GM21717 (cell line): ENCODE measurements at regions not wholly inside any gene's neighbourhood (a gene's known extent, or its start where the extent isn't known, plus 50 kb on each side); places are given as distances from the start of the nearest gene placed in this dataset.

Experiments used
- ATAC-seq: cut with Tn5 transposase; IDR thresholded peaks from one replicate; pipeline ENCODE4 v1.9.1; 2021; ENCODE audit warnings: mild to moderate bottlenecking, moderate library complexity; ENCODE audit not compliant: unreplicated experiment

DNA sequence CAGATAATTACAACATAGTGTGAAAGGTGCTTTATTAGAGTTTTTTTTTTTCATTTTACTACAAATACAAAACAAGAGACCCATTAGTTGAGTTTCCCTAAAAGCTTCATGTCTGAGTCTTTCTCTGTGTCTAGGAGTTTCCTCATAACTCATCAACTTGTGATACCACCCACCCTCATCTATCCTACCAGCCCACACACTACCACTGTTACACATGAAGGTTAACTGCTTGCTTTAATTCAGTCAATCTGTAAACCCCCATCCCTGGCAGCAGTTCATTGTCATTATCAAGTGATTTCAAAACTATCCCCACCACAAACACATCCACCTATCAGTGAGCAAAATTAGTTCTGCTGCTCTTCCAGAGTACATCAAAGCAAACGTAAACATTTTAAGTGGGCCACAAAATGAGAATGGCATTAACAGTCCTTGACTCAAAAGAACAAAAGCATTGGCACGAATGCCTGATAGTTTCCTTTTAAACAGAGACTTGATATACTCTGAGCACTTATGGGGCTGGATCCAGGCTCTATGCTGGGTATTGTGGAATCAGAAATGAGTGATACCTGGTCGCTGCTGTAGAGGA is 331.6 kb upstream of the FAM241A start:
- ATAC-seq: no peak

DNA sequence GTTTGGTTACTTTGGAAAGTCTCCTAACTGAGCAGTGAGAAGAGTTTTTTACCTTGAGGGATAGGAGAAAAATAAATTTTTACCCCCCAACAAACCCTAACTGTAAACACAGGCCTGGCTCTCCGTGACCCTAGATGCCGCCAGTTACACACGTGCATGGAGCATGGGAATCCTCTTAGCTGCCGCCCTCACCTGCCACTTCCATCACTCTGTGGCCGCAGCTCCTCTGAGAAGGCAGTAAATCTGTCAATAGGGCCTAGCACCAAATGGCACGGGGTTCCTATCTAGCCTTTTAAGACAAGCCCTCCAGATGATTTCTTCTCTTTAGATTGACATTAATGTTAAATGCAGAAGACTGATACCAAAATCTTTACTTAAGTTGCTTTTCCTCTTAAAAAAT is 330.3 kb upstream of the FAM241A start:
- no peak for ATAC-seq

DNA sequence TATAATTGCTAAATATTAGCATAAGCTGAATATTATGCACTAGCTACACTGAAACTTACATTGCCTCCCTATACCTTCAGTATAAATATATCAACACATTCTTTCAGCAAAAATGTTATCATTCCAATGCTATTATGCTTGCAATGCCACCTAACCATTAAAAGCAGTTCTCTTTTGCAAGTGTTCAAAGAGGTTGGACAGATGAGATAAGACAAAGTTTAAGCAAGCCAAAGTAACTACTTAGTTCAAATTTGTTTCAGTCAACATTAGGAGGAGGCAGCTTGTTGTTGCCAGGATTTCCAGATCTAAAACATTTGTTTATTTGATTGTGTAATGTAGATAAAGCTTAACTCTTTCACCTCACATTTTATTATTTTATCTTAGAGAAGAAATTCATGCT is 323.9 kb upstream of the FAM241A start:
- ATAC-seq: no peak

DNA sequence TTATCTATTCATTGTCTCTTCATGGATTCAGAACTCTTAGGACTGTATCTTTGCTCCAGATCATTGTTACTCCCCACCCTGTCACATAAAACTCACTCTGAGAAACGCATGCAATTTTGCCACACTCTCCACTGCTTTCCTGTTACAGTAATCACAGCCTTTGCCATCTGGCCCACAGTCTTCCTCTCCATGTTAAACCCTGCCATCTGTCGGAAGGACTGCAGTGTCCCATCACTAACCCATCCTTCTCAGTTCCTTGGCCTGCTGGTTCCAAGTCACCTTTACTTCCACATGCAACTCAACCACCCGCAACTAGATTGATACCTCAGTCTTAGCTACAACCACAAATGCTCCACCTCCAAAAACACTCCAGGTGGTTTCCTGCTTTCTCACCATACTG is 308.7 kb upstream of the FAM241A start:
- ATAC-seq: no peak

DNA sequence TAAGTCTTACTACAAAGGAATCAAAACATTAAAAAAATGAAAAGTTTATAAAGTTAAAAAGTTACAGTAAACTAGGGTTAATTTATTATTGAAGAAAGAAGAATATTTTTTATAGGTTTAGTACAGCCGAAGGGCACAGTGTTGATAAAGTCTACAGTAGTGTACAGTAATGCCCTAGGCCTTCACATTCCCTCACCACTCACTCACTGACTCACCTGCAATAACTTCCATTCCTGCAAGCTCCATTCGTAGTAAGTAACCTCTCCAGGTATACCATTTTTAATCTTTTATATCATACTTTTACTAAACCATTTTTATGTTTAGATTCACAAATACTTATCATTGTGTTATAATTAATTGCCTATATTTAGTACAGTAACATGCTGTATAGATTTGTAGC is 307.5 kb upstream of the FAM241A start:
- ATAC-seq: no peak

DNA sequence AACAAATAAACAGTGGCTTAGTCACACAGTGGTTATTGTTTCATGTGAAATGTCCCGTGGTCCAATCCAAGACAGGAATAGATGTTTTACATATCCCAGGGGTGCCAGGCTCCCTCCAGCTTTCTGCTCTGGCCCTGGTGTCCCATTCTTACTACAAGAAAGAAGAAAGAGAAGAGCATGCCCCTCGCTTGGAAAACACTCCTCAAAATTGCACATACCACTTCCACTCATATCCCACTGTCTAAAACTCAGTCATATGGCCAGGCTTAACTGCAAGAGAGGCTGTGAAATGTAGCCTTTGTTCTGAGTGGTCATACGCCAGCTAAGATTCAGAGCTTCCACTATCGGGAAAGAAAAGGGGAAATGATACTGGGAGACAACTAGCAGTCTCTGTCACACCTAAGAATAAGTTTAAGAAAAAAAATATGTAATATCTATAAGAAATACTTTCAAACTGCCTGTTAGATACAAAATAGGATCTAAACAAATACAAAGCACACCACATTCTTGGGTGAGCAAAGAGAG is 306.8 kb upstream of the FAM241A start:
- ATAC-seq: peak; percentile 80

DNA sequence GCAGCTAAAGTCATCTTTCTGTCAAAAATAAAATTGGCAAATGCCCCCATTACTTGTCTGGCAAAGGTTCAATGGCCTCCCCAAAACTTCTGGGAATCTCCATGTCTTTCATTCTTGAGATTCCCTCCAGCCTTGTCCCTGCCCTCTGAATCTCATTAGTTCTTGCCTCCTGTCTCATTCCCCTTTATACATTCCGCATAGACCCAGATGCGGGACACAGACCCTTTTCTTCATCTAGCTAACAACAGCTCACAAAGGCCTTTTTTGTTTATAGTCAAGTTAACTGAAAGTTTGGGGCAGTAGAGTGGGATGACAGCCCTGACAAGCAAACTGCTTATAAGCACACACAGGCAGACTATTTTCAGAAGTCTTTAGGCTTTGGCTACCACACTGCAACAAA is 306.1 kb upstream of the FAM241A start:
- no peak for ATAC-seq

DNA sequence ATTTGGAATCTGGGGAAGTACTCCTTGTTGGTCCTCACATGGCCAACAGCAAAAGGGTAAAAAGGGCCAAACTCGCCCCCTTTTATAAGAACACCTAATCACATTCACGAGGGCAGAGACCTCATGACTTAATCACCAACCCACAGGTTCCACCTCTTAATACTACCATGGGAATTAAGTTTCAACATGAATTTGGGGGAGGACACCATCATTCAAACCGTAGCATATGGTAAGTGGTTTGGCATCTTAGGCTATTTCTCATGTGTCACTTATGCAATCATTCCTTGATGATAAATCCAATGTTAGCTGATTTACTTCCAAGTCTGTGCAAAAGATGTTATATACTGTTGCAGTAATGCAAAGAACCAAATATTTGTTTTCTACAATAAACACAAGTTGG is 302.9 kb upstream of the FAM241A start:
- no peak for ATAC-seq

DNA sequence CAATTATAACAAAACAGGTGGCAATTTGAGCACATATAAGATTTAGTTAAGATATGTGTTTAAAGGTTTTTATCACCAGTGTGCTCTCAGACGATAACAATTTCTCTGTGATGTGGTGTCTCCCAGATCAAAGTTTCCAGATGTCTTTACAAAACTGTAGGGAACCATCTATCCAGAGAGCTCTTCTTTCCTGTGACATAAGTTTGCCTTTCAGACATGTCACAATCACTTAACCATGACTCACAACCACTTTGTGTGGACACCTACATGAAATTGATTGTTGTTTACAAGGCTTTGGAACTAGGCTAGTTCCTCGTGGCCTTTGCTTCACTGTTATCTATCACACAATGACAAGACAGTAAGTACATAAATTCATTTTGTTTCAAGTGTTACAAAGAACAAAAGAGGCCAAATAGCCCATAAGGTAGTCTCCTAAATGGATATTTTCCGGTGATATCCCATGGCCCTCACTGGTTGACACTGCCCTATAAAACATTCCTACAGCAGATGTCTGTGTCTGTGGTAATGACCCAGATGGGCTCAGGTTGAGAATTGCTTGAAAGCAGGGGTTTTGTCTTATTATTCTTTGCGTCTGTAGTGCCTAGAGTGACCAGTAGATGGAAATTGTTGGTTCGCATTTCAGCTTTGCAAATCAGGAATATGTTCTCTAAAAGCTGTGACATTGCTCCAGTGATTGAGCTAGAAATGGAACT is 297.8 kb upstream of the FAM241A start:
- ATAC-seq: no peak

DNA sequence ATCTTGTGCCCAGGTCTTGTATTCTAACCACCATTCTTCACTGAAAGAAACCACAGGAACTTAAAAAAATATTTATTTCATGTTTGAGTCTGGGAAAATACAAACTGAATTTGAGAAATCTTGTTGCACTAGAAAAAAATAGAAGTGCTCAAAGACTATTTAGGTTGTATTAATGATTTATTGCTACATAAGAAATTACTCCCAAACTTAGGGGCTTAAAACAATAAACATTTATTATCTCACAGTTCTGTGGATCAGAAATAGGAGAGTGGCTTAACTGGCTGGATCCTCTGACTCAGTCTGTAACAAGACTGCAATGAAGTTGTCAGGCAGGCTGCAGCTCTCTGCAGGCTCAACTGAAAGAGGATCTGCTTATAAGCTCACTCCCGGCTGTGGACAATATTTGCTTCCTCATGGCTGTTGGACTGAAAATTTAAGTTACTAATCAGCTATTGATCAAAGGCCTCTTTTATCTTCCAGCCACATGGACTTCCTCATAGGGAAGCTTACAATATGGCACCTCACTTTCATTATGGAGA is 295.4 kb upstream of the FAM241A start:
- ATAC-seq: no peak

DNA sequence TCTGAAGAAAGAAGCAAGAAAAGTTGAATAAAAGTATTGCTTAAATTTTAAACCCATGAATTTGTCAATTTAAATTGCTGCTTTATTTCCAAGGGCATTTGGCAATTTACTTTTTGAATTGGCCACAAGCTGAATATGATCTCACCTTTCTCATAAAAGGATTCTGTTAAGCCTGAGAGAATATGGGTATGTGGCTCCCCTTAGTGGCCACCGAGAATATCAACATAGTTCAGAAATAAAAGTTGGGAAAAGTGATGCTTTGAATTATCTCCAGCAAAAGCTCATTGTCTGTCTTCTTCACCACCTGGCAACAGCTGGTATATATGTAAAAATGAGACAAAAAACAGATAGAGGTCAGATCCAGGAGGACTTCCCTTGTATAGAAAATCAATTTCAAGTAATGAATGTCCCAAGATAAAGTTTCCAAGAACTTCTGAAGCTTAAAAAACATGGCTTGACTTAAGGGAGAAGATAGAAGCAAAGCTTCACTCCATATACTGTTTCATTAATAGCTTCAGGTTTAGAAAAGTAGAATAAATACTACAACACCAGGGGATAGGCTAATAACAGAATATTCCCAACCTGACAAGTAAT is 290.7 kb upstream of the FAM241A start:
- no peak for ATAC-seq

DNA sequence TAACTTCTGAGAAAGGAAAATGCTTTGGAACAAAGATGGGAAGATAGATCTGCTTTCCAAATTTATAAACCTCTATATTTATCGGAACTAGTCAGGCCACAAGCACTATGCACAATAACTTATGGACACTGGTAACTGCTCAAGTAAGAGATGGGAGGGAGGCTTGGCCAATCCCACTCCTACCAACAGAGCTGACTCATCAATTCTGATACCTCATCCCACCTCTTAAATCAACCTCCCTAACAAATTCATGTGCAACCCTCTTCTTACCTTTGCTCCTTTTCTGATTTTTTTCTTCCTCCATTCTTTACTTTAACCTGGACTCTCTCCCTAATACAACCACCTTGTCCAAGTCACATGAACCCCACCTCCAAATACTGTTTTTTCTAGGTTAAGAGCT is 289.9 kb upstream of the FAM241A start:
- no peak for ATAC-seq

DNA sequence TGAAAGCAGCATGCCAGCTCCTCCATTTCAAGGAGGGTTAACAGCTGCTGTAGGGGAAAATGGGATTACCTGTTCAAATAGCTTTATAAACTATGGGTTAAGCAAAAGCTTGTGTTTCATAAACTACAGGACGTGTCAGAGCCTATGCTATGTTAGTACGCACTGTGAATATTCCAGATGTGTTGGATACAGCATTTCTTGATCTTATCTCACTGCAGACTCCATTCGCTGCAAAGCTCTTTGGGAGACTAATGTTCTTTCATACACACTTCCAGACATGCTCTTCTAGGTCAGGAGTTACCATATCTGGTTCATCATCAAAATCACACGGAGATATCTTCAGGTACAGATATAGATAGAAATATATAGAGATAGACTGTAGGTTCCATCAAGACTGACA is 281.2 kb upstream of the FAM241A start:
- no peak for ATAC-seq

DNA sequence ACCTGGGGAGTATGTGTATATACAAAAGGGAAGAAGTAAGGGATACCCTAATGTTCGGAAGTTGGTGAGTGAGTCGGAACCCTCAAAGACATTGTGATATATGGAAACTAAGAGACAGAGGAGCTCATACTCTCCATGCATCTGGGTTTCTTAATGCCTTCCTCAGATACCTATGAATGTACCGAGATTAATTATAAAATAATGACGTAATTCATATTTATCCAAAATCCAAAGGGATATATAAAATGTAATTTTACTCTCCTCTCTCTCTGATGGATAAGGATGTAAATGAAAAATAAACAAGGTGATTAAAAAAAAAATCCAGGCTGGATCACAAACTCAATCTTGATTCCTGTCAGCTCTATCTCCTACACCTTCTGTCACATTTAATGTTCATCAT is 275.9 kb upstream of the FAM241A start:
- ATAC-seq: no peak

DNA sequence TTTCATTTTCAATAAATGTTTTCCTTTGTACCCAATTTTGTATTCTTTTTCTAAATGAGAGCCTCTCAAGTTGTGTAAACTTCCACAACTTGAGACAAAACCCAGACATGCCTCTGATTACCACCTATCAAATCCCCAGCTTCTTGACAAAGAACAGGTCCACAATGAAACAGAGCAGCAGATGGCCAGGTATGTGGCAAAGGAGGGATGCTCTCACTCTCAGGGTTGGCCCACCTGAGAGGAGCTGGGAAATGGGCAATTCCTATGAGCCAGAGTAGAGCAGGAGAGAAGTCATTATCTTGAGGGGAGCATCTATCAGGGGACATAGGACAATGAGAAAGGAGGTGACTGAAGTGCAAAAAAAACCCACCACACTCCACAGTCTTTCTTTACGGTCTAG is 273.5 kb upstream of the FAM241A start:
- ATAC-seq: no peak

DNA sequence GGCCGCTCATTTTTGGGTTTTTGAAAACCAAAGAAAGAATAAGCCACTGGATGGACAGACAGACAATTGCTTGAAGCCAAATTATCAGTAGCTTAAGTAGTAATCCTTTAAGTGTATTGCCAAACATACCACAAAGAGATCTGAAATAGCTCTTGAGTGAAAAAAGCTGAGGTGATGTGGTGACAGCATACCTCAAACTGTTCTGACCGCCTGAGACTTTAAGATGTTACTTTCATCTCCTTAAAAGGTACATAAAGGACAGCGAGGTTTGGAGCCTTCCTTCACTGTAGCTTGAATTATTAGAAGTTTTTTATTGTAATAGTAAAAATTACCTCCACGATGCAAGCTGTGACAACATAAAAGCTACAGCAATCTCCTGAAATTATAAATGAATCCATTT is 271.5 kb upstream of the FAM241A start:
- ATAC-seq: no peak

DNA sequence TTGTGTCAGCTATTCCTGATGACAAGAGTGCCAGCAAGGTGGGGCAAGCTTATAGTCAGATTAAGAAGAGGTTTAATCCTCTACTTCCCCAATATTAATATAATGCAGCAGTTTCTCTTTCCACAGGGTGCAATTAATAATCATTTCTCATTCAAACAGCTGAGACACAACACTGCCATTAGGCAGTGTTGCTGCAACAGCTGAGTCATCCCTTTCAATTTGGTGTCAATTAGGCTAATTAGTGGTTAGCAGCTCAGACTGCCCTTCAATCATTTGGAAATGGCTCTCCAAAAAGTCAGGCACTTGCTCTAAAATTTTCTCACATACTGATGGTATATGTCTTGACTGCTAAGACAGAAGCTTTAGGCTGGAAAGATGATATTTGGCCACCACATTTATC is 265.7 kb upstream of the FAM241A start:
- no peak for ATAC-seq

DNA sequence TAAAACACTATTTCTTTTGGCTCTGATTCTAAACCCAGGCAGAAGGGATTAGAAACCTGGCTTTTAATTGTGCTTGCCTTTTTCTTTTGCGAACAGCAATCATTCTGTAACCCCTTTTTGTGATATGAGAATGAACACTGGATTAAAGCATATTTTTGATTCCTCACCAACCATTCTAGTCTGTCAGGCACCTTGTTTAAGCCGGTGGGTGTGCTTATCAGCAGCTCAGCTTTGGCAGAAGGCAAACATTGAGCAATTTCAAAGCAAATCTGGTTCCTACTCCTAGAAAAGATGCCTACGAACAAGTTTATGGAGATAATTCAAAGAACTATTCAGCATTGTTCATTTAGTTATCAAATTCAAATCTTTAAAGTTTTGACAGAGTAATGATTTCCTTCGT is 265.1 kb upstream of the FAM241A start:
- no peak for ATAC-seq

DNA sequence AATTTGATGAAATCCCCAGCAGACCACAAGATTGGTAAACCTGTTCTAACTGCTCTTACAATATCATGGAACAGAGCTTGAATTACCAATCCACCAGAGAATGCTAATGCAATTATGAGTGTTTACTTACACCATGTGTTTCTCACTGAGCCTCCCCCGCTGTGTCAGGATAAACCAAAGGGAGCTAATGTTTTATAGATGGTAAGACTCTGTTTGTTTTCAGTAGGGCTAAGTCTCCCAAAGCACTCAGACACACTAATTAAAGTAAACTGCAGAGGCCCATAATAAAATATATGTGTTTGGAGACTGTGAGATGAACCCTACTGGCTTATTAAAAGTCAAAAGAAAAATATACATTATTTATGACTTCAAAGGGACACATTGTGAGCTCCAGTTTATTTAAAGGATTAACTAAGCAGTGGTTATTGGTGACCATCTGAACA is 261.7 kb upstream of the FAM241A start:
- ATAC-seq: no peak

DNA sequence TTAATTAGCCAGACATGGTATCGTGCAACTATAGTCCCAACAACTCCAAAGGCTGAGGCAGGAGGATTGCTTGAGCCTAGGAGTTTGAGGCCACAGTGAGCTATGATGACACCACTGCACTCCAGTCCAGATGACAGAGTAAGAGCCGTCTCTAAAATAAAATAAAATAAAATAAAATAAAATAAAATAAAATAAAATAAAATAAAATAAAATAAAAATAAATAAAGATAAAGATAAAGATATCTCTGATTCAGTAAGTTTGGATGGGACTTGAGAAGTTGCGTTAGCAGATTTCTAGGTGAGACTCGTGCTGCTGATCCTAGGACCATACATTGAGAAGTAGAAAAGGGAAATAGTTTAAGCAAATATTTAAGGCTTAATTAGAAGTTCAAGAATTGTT is 254.8 kb upstream of the FAM241A start:
- ATAC-seq: no peak

DNA sequence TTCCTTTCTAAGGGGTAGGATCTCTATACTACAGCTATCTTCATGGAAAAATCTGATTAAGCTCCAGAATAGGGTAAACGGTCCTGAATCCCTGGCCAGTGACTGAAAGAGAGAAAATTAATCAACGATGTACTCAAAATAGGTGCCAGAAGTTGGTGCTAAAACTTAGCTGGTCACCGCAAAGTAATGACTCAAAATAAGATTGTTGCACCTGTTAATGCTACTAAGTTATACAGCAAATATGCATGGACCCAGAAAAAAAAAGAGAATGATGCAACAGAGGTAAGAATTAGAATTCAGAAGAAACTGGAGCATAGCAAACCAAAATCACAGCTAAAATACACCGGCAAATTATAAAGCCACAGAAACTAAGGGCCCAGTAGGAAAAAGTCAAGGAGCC is 239.7 kb upstream of the FAM241A start:
- peak; percentile 80 for ATAC-seq

DNA sequence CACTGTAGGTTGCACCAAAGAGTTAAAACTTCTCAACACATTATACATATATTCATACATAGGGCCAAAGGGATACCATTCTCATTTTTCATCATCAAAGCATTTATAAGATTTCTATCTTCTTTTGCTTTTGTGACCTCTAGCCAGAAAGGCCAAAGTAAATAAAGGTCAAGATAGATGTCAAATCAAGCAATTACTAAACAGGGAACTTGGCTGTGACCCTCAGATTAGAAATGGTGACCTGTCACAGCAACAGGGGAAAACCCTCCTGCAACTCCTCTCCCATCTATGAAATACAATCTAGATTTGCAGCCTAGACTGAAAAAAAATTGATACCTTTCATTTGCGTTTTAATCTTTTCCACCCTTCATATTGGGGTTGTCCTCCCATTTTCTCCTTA is 225.6 kb upstream of the FAM241A start:
- ATAC-seq: no peak
